Lower leg skin (tissue), 3 donors: ENCODE measurements at regions not wholly inside any gene's neighbourhood (a gene's known extent, or its start where the extent isn't known, plus 50 kb on each side); places are given as distances from the start of the nearest gene placed in this dataset.

Source experiments
- POLR2A ChIP-seq, 2 donors: fragments of 450-650 bp; IDR thresholded peaks; one replicate each; pipeline ENCODE4 v1.6.1; 2016 to 2017; ENCODE audit warnings: antibody characterized with exemption in 2 of 2, mild to moderate bottlenecking in 1 of 2, moderate library complexity in 1 of 2
- TF ChIP-seq, protein P1 (sequence below), 3 donors: fragments of 450-650 bp; IDR thresholded peaks; one replicate each; pipeline ENCODE4 v1.5.1; 2016; ENCODE audit warnings: antibody characterized with exemption in 3 of 3, mild to moderate bottlenecking in 3 of 3, moderate library complexity in 2 of 3

GRCh38 chr17:33803686-33804085, 451.4 kb upstream of the CCL2 start:
- TF ChIP-seq, protein P1, sequence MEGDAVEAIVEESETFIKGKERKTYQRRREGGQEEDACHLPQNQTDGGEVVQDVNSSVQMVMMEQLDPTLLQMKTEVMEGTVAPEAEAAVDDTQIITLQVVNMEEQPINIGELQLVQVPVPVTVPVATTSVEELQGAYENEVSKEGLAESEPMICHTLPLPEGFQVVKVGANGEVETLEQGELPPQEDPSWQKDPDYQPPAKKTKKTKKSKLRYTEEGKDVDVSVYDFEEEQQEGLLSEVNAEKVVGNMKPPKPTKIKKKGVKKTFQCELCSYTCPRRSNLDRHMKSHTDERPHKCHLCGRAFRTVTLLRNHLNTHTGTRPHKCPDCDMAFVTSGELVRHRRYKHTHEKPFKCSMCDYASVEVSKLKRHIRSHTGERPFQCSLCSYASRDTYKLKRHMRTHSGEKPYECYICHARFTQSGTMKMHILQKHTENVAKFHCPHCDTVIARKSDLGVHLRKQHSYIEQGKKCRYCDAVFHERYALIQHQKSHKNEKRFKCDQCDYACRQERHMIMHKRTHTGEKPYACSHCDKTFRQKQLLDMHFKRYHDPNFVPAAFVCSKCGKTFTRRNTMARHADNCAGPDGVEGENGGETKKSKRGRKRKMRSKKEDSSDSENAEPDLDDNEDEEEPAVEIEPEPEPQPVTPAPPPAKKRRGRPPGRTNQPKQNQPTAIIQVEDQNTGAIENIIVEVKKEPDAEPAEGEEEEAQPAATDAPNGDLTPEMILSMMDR (IDR thresholded peaks at IDR 0.05) = no peak
- no peak for TF ChIP-seq POLR2A (IDR thresholded peaks at IDR 0.05)
